HCT116 (cell line): ENCODE measurements at regions not wholly inside any gene's neighbourhood (a gene's known extent, or its start where the extent isn't known, plus 50 kb on each side); places are given as distances from the start of the nearest gene placed in this dataset.

Experiments
- ATAC-seq: fragments of 200-7000 bp; cut with Tn5 transposase; 2 replicates; pipeline ENCODE4 v1.9.1; 2020; ENCODE audit warnings: mild to moderate bottlenecking, moderate library complexity
- BruUV-seq: library from RNA; stranded (reverse); fragments of 400-500 nt; replicated peaks from 2 replicates; lab custom pipeline; 2021; lab: Mats Ljungman, UMichigan
- CTCF ChIA-PET: fragments of 300-600 bp; sonication (Branson Sonifier 250); formaldehyde crosslinking; loops from one replicate; lab custom pipeline; 2021; ENCODE audit warnings: antibody characterized with exemption; lab: Charles Lee
- POLR2A ChIA-PET: fragments of 300-600, 350-600 bp; sonication (Branson Sonifier 250); formaldehyde crosslinking; loops from one replicate; lab custom pipeline; 2021; ENCODE audit warnings: antibody characterized with exemption; lab: Charles Lee
- RAD21 ChIA-PET, 2 experiments: fragments of 300-600 bp; sonication (Branson Sonifier 250); formaldehyde crosslinking; loops; one replicate each; lab custom pipeline; 2023; ENCODE audit warnings: low total read pairs in 2 of 2; ENCODE audit not compliant: uncharacterized antibody in 2 of 2, unreplicated experiment in 2 of 2, low non-redundant PET in 1 of 2; lab: Charles Lee
- DNase-seq: peaks from one replicate; pipeline ENCODE4 v3.0.0-alpha.2; 2010; ENCODE audit warnings: low read depth, low spot score
- H2AFZ ChIP-seq: fragments of 200-600 bp; shearing (Covaris generic), sonication (generic); 2 replicates; pipeline ENCODE4 v1.6.1; 2017; ENCODE audit warnings: low read depth, mixed run types, mixed read lengths, antibody characterized with exemption, low read length; ENCODE audit not compliant: poor library complexity, severe bottlenecking
- H3K27ac ChIP-seq: 2 replicates; pipeline ENCODE4 v1.5.1; 2012; ENCODE audit warnings: low read depth, low read length
- H3K27me3 ChIP-seq: fragments of 200-600 bp; sonication (generic); 2 replicates; pipeline ENCODE4 v1.6.1; 2016; ENCODE audit warnings: mixed run types, low read length, mixed read lengths; ENCODE audit not compliant: insufficient read depth
- H3K36me3 ChIP-seq, 2 experiments: fragments of 200-500 bp in 1 of 2; fragments of 200-600 bp in 1 of 2; sonication (Bioruptor generic) in 1 of 2; sonication (generic) in 1 of 2; 2 replicates each; pipeline versions ENCODE4 v1.5.1 to v1.6.1; 2014 to 2016; ENCODE audit warnings: low read length in 2 of 2, inconsistent platforms in 1 of 2, mixed read lengths in 1 of 2, mixed run types in 1 of 2; ENCODE audit not compliant: insufficient read depth in 2 of 2, control insufficient read depth in 1 of 2
- H3K4me1 ChIP-seq, 2 experiments: fragments of 200-600 bp in 1 of 2; sonication (generic) in 1 of 2; 2 replicates each; pipeline versions ENCODE4 v1.5.1 to v1.6.1; 2012 to 2017; ENCODE audit warnings: low read length in 2 of 2, inconsistent platforms in 1 of 2, mild to moderate bottlenecking in 1 of 2, mixed read lengths in 1 of 2, mixed run types in 1 of 2, moderate library complexity in 1 of 2; ENCODE audit not compliant: insufficient read depth in 2 of 2, control insufficient read depth in 1 of 2
- H3K4me2 ChIP-seq: fragments of 200-600 bp; sonication (generic); 2 replicates; pipeline ENCODE4 v1.6.1; 2017; ENCODE audit warnings: mixed run types, low read length, mixed read lengths
- H3K4me3 ChIP-seq, 2 experiments: fragments of 200-600 bp in 1 of 2; sonication (generic) in 1 of 2; replicated peaks in 1 of 2; 2 replicates each; pipeline ENCODE4 v1.5.1; 2011 to 2016; ENCODE audit warnings: low read length in 2 of 2, control low read depth in 1 of 2, low read depth in 1 of 2, mild to moderate bottlenecking in 1 of 2, mixed read lengths in 1 of 2, mixed run types in 1 of 2
- H3K79me2 ChIP-seq: fragments of 200-600 bp; sonication (generic); 2 replicates; pipeline ENCODE4 v1.6.1; 2017; ENCODE audit warnings: mild to moderate bottlenecking, mixed run types, low read length, moderate library complexity, mixed read lengths; ENCODE audit not compliant: insufficient read depth
- H3K9ac ChIP-seq: fragments of 200-600 bp; sonication (generic); 2 replicates; pipeline ENCODE4 v1.6.1; 2016; ENCODE audit warnings: low read length, mixed read lengths
- H3K9me2 ChIP-seq: fragments of 200-600 bp; sonication (generic), shearing (Covaris generic); 2 replicates; pipeline ENCODE4 v1.6.1; 2017; ENCODE audit warnings: mixed run types, mild to moderate bottlenecking, moderate library complexity; ENCODE audit not compliant: insufficient read depth
- H3K9me3 ChIP-seq, 2 experiments: fragments of 200-500 bp in 1 of 2; fragments of 200-600 bp in 1 of 2; sonication (Bioruptor generic) in 1 of 2; sonication (generic) in 1 of 2; 2 replicates each; pipeline ENCODE4 v1.6.1; 2014 to 2017; ENCODE audit warnings: low read length in 2 of 2, mixed read lengths in 2 of 2, inconsistent platforms in 1 of 2, low read depth in 1 of 2, mild to moderate bottlenecking in 1 of 2, mixed run types in 1 of 2, moderate library complexity in 1 of 2; ENCODE audit not compliant: control insufficient read depth in 1 of 2, insufficient read depth in 1 of 2
- H4K20me1 ChIP-seq: fragments of 200-600 bp; sonication (generic), shearing (Covaris generic); 2 replicates; pipeline ENCODE4 v1.6.1; 2017; ENCODE audit warnings: mixed run types, mild to moderate bottlenecking, moderate library complexity; ENCODE audit not compliant: insufficient read depth
- ATF3 ChIP-seq: IDR thresholded peaks from 2 replicates; pipeline ENCODE4 v1.6.1; 2012
- CBX3 ChIP-seq: IDR thresholded peaks from 2 replicates; pipeline ENCODE4 v1.6.1; 2012; ENCODE audit warnings: low read depth
- CEBPB ChIP-seq: IDR thresholded peaks from 2 replicates; pipeline ENCODE4 v1.6.1; 2012; ENCODE audit warnings: low read depth
- CTCF ChIP-seq, 3 experiments: fragments of 200-600 bp in 1 of 3; sonication (generic) in 1 of 3; IDR thresholded peaks in 2 of 3; conservative IDR thresholded peaks in 1 of 3; 2 replicates each; pipeline ENCODE4 v1.5.1; 2012 to 2017; ENCODE audit warnings: low read depth in 2 of 3, low read length in 2 of 3, antibody characterized with exemption in 1 of 3, borderline replicate concordance in 1 of 3, control low read depth in 1 of 3, mild to moderate bottlenecking in 1 of 3, mixed read lengths in 1 of 3, mixed run types in 1 of 3, moderate library complexity in 1 of 3; ENCODE audit not compliant: insufficient read depth in 1 of 3
- ELF1 ChIP-seq: IDR thresholded peaks from 2 replicates; pipeline ENCODE4 v1.6.1; 2012; ENCODE audit warnings: low read depth, borderline replicate concordance
- EZH2phosphoT487 ChIP-seq: fragments of 200-600 bp; IDR thresholded peaks from 2 replicates; pipeline ENCODE4 v1.6.1; 2018; ENCODE audit warnings: antibody characterized with exemption, borderline replicate concordance
- FOSL1 ChIP-seq: IDR thresholded peaks from 2 replicates; pipeline ENCODE4 v1.6.1; 2012; ENCODE audit warnings: low read depth
- POLR2AphosphoS5 ChIP-seq: IDR thresholded peaks from 2 replicates; pipeline ENCODE4 v1.6.1; 2011; ENCODE audit warnings: mild to moderate bottlenecking, low read depth, low read length, moderate library complexity
- SIN3A ChIP-seq: IDR thresholded peaks from 2 replicates; pipeline ENCODE4 v1.6.1; 2012; ENCODE audit warnings: low read depth
- SP1 ChIP-seq: IDR thresholded peaks from 2 replicates; pipeline ENCODE4 v1.6.1; 2012; ENCODE audit warnings: low read depth
- SRF ChIP-seq: IDR thresholded peaks from 2 replicates; pipeline ENCODE4 v1.6.1; 2012; ENCODE audit warnings: low read depth
- TCF7L2 ChIP-seq: IDR thresholded peaks from 2 replicates; pipeline ENCODE4 v1.7.0; 2011; ENCODE audit warnings: borderline replicate concordance, inconsistent platforms; ENCODE audit not compliant: insufficient read depth, insufficient read length; ENCODE audit errors: extremely low read depth
- ZFX ChIP-seq: fragments of 450-650 bp; IDR thresholded peaks from 2 replicates; pipeline ENCODE4 v1.6.1; 2017
- ZNF274 ChIP-seq: fragments of 200-500 bp; sonication (Bioruptor generic); IDR thresholded peaks from 2 replicates; pipeline ENCODE4 v1.6.1; 2014; ENCODE audit warnings: mild to moderate bottlenecking, low read depth, low read length, inconsistent platforms
- intact Hi-C: fragments of 100-400 bp; cut with micrococcal nuclease; formaldehyde crosslinking; loops from 2 replicates; pipeline ENCODE4 v1.10.0; 2022

GRCh38 chr3:1843111-1843510 lies 255.6 kb upstream of the CNTN4 start:
- Histone ChIP-seq H2AFZ (no peak overlapping the region), H3K27ac (no peak overlapping the region), H3K9me3 (peaks cover 9 to 32% of the 10 kb centered on the region in 2 experiments; a peak in 2 of 4 replicates), H3K4me1 (no peaks in the 10 kb centered on the region), H3K9ac (no peak overlapping the region), H4K20me1 (no peaks in the 10 kb centered on the region), H3K4me3 (no peak overlapping the region), H3K27me3 (no peaks in the 10 kb centered on the region), H3K36me3 (no peaks in the 10 kb centered on the region), H3K4me2 (no peak overlapping the region), H3K9me2 (no peaks in the 10 kb centered on the region), H3K79me2 (no peaks in the 10 kb centered on the region)
- BruUV-seq: no TSS peak
- CTCF ChIA-PET: no interaction called here
- RAD21 ChIA-PET: no interaction called here
- intact Hi-C loops: no loop called here
- ATAC-seq: no peak
- POLR2A ChIA-PET: no interaction called here
- DNase-seq: no peak
- TF ChIP-seq TCF7L2 (no peak), SIN3A (no peak), ATF3 (no peak), FOSL1 (no peak), CTCF (IDR thresholded peaks at IDR 0.05 in 2 of 3, conservative IDR thresholded peaks at IDR 0.05 in 1 of 3; ENCODE audit: borderline replicate concordance in 1 of 3, insufficient read depth in 1 of 3, low read depth in 2 of 3, low read length in 2 of 3) (no peak), SRF (no peak), CEBPB (no peak), POLR2AphosphoS5 (no peak), EZH2phosphoT487 (no peak), ZNF274 (no peak), ZFX (no peak), SP1 (no peak), CBX3 (no peak), ELF1 (no peak)
